Stimulated activated CD8-positive, alpha-beta memory T cell treated with anti-CD3 and anti-CD28 coated beads, Interleukin-7, amount 100 ng/mL, for 1 hour (primary cell): ENCODE measurements at regions not wholly inside any gene's neighbourhood (a gene's known extent, or its start where the extent isn't known, plus 50 kb on each side); places are given as distances from the start of the nearest gene placed in this dataset.
"Not testable (repeated sequence)": the region's sequence is repeated elsewhere in the genome, so short reads cannot be mapped to it uniquely, and the experiment has no call there.

ENCODE experiments used
- DNase-seq, 2 donors: peaks; one replicate each; pipeline ENCODE4 v3.0.0-alpha.2; 2020; ENCODE audit warnings: low read depth in 2 of 2

DNA sequence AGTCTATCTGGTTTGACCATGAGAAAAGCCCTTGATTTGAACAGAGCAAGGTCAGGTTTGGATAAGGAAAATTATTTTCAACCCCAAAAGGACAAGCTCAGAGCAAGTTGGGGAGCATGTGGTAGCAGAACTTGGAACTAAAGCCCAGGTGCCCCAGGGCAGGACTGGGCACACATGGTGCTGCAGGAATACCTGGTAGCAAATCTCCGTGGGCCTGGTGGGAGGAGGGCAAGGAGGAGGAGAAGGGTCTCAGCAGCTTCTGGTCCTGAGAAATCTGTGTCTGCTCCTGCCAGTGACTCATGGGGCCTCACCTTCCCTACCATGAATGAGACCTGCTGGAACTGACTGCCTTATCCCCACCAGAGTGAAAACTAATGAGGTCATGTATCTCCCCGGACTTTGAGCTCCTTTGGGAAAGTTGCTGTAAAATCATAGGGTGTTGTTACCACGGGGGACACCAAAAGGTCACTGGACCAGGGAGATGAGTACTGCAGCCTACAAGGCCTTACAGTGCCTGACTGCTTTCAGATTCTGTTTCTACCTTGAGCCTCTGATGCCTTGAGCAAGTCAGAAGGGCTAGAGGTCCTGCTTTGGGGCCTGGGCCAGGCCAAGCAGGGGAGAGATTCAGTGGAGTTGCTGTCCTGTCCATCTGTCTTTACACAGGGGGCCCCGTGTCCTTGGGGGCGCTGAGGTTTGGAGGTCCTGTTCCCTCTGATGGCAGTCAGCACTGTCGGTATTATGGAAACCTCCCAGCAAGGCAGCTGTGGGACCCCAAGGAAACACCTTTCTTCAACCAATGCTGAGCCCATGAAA lies 304.0 kb downstream of the MYCN start:
- no peak for DNase-seq

DNA sequence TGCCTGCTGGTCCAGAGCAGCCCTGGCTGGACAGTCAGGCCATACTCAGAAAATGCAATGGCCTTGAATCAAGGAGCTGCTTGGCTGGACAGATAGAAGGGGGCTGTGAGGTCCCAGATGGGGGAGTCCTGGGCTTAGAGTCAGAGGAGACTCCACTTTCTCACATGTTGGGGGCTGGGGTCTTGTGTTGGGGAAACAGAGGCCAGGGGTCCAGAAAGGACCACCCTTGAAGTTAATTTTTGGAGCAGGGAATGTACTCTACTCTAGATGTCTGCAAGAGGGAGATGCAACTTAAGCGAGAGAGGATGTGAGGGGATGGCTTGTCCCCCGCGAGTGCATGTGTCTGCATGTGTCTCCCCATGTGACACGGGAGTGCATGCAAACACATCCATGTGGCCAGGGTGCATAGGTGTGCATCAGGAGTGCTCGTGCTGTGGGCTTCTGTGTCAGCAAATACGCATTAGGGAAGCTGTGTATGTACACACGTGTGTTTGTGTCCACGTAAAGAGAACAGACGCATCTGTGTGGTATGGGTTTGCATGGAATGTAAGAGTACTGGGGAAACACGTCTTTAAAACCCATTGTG lies 303.2 kb downstream of the MYCN start:
- DNase-seq: no peak

GRCh38 chr2:16242906-16243305 lies 302.6 kb downstream of the MYCN start:
- DNase-seq: no peak

- DNase-seq: no peak
Measured at GRCh38 chr2:16241166-16242160, 301.1 kb downstream of the MYCN start.

DNA sequence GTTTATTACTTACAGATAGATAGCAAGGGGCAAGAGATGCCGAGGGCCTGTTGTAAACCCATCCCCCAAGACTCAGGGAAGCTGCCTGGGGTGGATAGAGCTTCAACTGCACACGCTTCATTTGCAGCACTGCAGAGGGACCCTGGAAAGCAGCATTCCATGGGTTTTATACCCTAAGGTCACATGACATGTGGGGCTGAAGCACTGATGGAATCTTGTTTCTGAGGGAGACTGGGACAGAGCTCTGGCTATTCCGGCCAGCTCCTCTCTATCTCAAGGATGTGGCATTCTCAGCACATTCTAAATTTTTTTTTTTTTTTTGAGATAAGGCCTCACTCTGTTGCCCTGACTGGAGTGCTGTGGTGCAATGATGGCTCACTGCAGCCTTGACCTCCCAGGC lies 300.1 kb downstream of the MYCN start:
- DNase-seq: no peak

GRCh38 chr2:16239296-16239850 lies 299.0 kb downstream of the MYCN start:
- no peak for DNase-seq

GRCh38 chr2:16238786-16239185 lies 298.4 kb downstream of the MYCN start:
- DNase-seq: no peak

DNA sequence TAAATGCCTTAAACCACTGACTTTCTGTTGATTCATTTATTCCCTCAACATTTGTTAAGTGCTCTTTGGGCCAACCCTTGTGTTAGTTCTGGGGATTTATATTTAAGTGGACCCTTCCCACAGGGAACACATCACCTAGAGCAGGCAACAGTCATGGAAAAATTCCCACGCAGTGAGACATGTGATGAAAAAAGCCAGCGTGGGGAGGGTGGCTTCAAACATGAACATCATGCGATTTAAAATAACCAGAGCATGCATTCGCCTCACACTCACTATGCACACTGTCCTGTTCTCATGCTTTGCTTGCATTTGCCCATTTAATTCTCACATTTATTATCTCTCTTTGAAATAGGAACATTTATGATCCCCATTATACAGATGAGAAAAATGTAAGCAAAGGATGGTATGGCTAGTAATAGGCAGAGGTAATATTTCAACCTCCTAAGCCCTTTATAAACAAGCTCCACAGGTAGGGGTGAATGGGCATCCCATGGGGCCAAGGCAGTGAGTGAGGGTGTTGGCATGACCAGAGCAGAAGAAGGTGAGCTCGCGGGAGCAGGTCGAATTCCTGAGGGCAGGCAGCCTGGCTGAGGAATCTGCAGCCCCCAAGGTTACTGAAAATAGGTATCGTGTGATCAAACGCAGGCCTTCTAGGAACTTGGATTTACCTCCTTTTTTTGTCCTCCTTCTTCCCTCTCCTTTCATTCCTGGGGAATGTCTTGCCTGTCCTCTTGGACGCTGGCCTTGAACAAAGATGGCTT lies 297.8 kb downstream of the MYCN start:
- no peak for DNase-seq

DNA sequence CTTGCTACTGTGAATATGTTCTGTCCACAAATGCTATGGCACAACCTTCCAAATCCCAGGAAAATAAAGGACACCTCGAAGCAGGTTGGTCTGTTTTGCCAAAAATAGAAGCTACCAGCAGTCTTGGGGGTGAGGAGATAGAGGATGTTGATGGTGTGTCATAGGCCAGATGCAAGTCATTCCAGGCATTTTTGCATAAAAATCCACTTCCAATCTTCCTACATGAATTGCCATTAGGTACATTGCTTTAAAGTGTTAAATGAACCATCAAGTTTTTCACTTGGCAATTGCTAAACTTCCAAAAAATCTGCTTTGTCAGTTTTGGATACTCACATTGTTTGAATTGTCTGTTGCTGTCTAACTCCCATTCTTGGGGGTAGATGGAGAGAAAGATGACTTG lies 295.4 kb downstream of the MYCN start:
- no peak for DNase-seq

- DNase-seq: not testable (repeated sequence)
Measured at GRCh38 chr2:16235291-16235690, 294.9 kb downstream of the MYCN start.

- no peak for DNase-seq
Measured at GRCh38 chr2:16228951-16229350, 288.6 kb downstream of the MYCN start.

DNA sequence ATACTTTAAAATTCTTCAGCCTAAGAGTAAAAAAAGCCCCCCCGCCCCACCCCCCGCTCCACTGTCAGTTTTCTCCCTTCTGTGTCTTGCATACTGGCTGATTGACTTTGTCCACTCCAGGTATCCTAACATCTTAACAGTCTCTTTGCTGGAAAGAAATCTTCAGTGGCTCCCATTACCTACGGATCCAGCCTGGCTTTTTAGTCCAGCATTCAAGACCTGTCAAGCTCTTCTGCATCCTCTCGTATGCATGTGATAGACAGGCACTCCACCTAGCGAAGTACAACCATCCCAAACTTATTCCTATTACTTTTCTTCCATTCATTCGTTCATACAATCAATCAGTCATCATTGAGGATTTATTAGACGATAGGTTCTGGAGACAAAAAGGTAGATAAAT lies 288.1 kb downstream of the MYCN start:
- DNase-seq: no peak

GRCh38 chr2:16227811-16228462 lies 287.6 kb downstream of the MYCN start:
- DNase-seq: no peak

DNA sequence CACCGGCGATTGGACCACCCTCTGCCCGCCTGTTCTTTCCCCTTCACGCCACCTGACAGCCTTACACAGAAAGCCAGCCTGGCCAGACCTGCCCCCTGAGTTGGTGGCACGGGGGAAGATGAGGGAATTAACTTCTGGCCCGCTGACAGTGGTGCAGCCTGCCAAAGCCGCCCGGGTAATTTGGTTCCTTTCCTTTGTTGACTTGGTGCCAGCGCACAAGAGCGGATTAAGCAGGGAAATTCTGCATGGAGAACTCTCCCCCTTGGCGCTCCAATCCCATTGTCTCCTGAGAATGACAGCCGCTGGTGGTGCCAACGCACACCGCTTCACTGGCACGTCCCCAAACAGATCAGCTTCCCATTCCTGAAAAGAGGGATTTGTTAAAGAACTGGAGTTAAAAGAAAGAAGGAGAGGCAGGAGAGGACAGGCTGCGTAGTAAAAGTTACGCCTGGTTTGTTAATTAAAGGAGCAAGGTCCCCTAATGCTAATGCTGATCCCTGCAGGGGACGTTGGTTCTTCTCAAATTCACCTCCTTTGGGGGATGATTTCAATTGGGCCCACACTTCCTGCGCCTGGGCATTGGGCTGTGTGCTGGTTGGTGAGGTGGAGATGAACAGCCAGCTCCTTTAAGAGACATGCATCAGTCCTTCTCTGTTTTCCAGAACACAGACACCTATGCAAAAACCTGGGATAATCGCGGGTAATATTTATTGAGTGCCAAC lies 286.8 kb downstream of the MYCN start:
- no peak for DNase-seq

DNA sequence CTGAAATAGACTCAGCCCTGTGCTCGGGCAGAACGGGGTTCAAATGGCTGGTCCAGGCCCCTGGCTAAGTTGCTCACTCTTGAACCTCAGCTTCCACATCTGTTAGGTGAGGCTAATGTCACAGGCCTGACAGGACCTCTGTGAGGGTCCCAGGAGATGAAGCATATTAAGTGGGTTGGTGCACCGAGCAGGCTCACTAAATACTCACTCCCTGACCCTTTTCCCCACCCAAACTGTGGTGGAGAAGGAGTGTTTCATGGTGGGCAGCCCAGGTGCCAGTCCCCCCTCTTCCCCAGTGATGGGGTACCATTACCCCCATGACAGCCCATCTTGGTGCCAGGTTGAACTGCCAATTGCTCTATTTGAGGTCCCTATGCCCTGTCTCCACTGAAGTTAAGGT lies 286.0 kb downstream of the MYCN start:
- DNase-seq: no peak

GRCh38 chr2:16225545-16225944 lies 285.2 kb downstream of the MYCN start:
- no peak for DNase-seq

- no peak for DNase-seq
Measured at GRCh38 chr2:16225071-16225470, 284.7 kb downstream of the MYCN start.

DNA sequence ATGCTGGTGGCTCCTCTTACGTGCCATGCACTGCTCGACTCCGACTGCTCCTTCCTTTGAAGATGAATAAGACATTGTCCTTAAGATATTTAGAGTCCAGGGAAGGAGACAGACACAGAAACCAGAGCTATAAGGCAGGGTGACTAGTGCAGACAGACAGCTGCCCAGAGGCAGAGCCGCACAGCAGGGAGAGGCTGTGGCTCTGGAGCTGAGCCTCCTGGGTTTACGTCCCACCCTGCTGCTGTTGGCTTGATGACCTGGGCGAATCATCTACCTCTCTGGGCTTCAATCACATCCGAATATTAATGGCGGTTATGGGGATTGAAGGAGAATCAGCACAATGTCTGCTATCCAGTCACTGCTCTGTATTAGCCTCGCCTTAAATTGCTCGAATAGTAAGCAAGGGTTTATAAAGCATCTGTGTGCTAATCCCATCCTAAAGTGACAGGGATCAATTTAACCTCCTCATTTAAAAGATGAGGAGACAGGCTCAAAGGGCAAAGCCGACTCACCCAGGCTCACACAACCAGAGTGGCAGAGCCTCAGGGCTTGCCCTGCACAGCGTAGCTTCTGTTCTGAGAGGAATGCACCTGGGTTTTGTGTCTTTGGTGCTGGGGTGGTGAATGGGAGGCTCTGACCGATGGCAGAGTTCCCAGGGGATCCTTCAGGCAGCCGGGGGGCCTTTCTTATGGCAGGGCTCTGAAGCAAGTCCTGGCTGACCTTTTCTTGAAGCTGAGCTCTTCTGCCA lies 284.1 kb downstream of the MYCN start:
- no peak for DNase-seq

DNA sequence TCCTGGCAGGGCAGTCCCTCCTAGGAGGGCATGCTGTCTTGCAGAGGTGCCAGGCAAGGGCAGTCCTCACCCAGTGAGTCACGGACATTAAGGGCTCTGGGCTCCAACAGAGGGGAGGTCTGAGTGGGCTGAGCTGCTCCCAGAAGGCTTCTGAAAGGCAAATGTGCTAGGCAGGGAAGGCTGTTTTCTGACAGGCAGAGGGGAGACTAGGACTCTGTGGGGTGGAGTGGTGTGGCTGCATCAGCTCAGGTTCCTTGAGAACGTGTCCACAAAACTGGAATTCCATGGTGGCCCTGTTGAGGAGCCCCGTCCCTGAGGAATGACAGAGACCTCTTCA lies 283.5 kb downstream of the MYCN start:
- no peak for DNase-seq
